AG08396 (cell line): ENCODE measurements at regions not wholly inside any gene's neighbourhood (a gene's known extent, or its start where the extent isn't known, plus 50 kb on each side); places are given as distances from the start of the nearest gene placed in this dataset.
"Not testable (repeated sequence)": the region's sequence is repeated elsewhere in the genome, so short reads cannot be mapped to it uniquely, and the experiment has no call there.

ENCODE experiments used
- DNase-seq: peaks from one replicate; pipeline ENCODE4 v3.0.0; 2012; ENCODE audit warnings: low spot score, mixed read lengths

- no peak for DNase-seq
Observed at GRCh38 chr5:111942661-111943401, 185.8 kb upstream of the NREP start.

- DNase-seq, result no peak
Observed at GRCh38 chr5:111942201-111942600, 185.2 kb upstream of the NREP start.

DNA sequence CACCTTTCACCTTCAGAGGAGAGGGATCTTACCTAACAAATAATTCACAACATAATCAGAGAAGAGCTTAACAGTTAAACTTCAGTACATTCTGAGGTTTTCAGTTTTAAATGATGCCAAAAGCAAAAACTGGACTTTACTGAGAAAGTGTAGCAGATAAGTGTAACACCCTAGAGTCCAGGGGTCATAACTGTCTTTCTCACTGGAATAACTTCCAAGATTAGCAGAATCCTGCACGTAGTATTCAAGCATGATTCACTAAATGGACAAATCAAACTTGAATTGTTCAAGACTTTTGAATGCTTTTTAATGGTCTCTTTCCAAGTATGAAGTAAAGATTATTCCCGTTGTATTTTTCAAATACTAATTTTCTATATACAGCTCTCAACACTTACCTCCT lies 180.1 kb upstream of the NREP start:
- DNase-seq, result no peak

GRCh38 chr5:111935835-111936234 lies 178.8 kb upstream of the NREP start:
- no peak for DNase-seq

DNA sequence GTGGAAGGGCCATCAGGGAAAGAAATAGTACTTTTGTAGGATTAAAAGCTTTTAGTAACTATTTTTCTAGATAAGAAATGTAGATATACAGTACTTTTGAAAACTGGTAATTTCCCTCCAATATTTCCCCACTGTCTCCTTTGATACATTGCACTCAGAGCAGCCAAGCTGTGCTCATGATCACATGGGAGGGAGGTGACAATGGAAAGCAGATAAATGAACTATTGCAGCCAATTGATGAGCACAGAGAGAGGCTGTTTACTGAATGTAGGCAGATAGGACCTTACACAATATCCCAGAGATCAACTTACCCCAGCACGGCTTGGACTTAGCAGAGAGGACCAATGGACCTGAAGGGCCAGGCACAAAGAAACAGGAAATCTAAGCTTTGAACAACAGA lies 178.0 kb upstream of the NREP start:
- DNase-seq, result no peak

DNA sequence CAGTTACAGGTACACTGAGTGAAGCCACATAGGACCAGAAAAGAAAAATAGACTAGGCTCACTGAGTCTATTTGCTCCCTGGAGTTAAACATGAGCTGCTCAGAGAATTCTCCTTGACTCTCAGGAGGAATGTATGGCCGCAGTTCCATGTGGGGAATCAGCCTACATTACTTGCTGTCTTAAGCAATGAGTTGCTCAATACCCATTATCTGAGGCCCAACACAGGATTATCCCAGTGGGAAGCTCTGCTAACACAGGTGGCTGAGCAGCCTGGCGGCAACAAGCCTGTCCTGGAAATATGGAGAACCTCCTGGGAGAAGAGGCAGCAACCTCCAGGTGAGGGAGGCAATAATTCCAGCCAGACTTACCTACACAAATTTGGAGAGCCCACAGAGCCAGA lies 177.5 kb upstream of the NREP start:
- DNase-seq, result no peak

GRCh38 chr5:111933086-111933485 lies 176.1 kb upstream of the NREP start:
- no peak for DNase-seq

DNA sequence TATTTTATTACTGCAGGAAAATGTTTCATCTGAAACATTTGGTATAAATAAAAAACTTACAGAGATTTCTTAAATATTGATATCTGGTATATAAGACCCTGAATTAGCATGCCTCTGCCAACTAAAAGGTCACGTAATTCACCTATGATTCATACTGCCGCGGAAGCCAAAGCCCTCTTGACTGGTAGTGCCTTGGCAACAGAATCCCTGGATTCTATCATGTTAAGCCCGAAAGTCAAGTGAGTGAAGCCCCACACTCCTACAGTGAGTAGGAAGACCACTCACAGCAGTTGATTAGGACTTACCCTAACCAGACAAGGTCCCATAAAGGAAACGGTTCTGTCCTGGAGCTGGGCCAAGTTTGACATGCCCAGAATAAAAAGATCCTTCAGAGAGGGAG lies 175.6 kb upstream of the NREP start:
- DNase-seq, result no peak

DNA sequence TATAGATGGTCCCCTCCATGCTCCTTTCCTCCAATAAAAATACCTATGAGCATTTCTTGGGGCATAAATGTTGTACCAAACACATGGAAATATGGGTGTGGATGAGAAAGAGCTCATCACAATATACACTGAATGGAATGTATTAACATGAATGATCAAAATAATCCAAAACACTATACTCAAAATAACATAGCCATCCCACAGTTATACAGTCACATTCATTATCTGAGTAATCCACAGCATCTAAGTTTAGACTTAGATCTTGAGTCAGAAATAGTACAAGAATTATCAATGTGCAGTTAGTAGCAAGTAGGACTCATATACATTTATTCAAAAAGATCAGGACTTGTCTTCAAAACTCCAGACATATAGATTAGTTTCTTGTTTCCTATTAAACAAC lies 175.2 kb upstream of the NREP start:
- DNase-seq, result no peak

GRCh38 chr5:111931655-111932054 lies 174.7 kb upstream of the NREP start:
- DNase-seq, result no peak

GRCh38 chr5:111930905-111931461 lies 174.0 kb upstream of the NREP start:
- no peak for DNase-seq

DNA sequence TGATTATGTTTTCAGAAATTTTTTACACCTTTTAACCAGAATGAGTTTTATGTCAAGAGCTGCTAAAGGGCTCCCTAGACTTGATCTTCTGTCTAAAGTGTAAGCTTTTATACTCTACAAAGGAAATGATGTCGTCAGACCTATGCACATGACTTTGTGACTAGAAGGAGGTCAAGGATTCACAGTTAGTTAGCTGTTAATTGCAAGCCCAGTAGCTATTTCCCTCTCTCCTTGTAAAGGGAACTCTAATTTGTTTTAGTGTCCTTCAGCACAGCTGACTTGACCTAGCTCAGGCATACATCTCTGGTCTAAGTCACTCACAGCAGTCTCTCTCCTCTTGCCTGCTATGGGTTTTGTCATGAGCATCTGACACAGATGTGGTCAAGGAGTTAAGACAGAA lies 173.5 kb upstream of the NREP start:
- no peak for DNase-seq

- peak; percentile 16 for DNase-seq
Observed at GRCh38 chr5:111929867-111930266, 172.9 kb upstream of the NREP start.

GRCh38 chr5:111929261-111929660 lies 172.3 kb upstream of the NREP start:
- DNase-seq, result no peak

GRCh38 chr5:111928511-111928910 lies 171.5 kb upstream of the NREP start:
- no peak for DNase-seq

GRCh38 chr5:111927191-111927590 lies 170.2 kb upstream of the NREP start:
- DNase-seq, result no peak

DNA sequence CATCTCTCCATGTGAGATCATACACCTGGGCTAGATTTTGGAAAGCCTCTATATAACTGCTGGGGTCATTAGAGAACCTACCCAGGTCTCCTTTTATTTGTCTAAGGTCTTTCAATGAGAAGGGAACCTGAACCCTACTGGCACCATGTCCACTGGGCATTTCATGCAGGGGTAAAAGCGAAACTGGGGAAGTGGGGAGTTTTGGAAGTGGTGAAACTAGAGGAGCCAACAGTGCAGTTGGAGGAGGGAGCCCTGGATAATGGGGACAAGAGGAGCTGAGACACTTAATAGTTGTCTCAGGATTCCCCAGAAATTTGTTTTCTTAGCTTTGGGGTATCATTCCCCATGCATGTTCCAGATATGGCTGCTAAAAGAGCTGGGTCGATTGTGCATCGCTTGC lies 169.0 kb upstream of the NREP start:
- no peak for DNase-seq

DNA sequence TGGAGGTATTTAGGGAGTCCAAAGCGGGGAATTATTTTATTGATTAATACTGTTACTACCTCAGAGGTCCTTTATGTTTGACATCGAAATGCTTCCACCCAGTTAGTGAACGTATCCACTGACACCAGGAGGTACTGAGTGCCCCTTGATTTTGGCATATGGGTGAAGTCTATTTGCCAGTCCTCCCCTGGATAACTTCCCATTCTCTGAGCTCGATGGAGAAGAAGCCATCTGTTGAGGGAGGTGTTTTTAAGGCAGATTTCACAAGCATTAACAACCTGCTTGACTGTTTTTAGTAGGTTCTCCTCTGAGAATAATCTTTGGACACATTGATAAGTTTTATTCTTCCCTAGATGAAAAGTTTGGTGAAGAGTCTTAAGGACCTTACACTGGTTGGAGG lies 165.3 kb upstream of the NREP start:
- no peak for DNase-seq

DNA sequence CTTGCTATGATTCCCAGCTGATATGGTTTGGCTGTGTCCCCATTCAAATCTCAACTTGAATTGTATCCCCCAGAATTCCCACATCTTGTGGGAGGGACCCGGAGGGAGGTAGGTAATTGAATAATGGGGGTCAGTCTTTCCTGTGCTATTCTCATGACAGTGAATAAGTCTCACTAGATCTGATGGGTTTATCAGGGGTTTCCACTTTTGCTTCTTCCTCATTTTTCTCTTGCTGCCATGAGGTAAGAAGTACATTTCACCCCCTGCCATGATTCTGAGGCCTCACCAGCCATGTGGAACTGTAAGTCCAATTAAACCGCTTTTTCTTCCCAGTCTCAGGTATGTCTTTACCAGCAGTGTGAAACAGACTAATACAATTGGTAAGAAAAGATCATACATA lies 164.7 kb upstream of the NREP start:
- DNase-seq, result not testable (repeated sequence)

GRCh38 chr5:111914966-111915636 lies 158.1 kb upstream of the NREP start:
- DNase-seq, result no peak

GRCh38 chr5:111902436-111902835 lies 145.4 kb upstream of the NREP start:
- no peak for DNase-seq

DNA sequence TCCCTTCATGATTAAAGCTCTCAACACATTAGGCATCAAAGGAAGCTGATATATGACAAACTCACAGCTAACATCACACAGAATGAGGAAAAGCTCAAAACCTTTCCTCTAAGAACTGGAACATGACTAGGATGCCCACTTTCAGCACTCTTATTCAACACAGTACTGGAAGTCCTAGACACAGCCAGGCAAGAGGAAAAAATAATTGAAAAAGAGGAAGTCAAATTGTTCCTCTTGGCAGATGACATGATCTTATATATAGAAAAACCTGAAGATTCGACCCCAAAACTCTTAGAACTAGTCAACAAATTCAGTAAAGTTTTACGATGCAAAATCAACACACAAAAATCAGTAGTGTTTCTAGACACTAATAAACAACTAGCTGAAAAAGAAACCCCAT lies 144.3 kb upstream of the NREP start:
- no peak for DNase-seq

- DNase-seq, result no peak
Observed at GRCh38 chr5:111892949-111893348, 136.0 kb upstream of the NREP start.

GRCh38 chr5:111887706-111888105 lies 130.7 kb upstream of the NREP start:
- no peak for DNase-seq
